Adrenal gland (tissue), 5 donors: ENCODE measurements at regions not wholly inside any gene's neighbourhood (a gene's known extent, or its start where the extent isn't known, plus 50 kb on each side); places are given as distances from the start of the nearest gene placed in this dataset.

Experiments used
- POLR2A ChIP-seq, 2 donors: fragments of 450-650 bp; IDR thresholded peaks; one replicate each; pipeline ENCODE4 v1.6.1; 2017; ENCODE audit warnings: antibody characterized with exemption in 2 of 2, mild to moderate bottlenecking in 2 of 2, moderate library complexity in 1 of 2
- TF ChIP-seq, protein P1 (sequence below), 6 experiments: fragments of 450-650 bp in 4 of 6; fragments of 200-600 bp in 2 of 6; sonication (generic) in 1 of 6; IDR thresholded peaks; 1 replicate in 5 of 6; 2 replicates in 1 of 6; pipeline versions ENCODE4 v1.5.1 to v1.8.0; 2016 to 2021; ENCODE audit warnings: antibody characterized with exemption in 6 of 6, mild to moderate bottlenecking in 2 of 6, moderate library complexity in 1 of 6
- donor health status: DM: no; HTN: no; CAD: no.

DNA sequence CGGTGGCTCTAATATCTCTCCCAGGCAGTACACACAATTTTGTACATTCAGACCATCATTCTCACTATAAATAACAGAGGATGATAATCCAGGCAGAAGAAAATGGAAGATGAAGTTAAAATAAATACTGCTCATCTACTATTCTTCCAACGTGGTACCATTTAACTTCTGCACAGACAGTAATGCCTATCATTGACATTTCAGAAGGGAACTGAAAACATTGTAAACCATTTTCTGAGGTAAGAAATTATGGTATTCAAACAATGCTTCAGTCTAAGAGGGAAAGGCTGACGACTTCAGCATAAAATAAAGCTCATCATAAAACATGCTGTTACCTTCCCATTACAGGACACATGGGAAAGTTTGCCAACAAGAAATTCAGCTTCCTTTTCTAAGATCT lies 814.4 kb downstream of the NR4A2 start:
- TF ChIP-seq, protein P1, sequence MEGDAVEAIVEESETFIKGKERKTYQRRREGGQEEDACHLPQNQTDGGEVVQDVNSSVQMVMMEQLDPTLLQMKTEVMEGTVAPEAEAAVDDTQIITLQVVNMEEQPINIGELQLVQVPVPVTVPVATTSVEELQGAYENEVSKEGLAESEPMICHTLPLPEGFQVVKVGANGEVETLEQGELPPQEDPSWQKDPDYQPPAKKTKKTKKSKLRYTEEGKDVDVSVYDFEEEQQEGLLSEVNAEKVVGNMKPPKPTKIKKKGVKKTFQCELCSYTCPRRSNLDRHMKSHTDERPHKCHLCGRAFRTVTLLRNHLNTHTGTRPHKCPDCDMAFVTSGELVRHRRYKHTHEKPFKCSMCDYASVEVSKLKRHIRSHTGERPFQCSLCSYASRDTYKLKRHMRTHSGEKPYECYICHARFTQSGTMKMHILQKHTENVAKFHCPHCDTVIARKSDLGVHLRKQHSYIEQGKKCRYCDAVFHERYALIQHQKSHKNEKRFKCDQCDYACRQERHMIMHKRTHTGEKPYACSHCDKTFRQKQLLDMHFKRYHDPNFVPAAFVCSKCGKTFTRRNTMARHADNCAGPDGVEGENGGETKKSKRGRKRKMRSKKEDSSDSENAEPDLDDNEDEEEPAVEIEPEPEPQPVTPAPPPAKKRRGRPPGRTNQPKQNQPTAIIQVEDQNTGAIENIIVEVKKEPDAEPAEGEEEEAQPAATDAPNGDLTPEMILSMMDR (IDR thresholded peaks at IDR 0.05), result no peak
- no peak for TF ChIP-seq POLR2A (IDR thresholded peaks at IDR 0.05)
